B cell (primary cell): ENCODE measurements at regions not wholly inside any gene's neighbourhood (a gene's known extent, or its start where the extent isn't known, plus 50 kb on each side); places are given as distances from the start of the nearest gene placed in this dataset.

Experiments used
- ATAC-seq: fragments of 200-7000 bp; cut with Tn5 transposase; one replicate; pipeline ENCODE4 v1.10.0; 2021; ENCODE audit warnings: low read depth, mild to moderate bottlenecking, moderate number of reproducible peaks, moderate library complexity
- CTCF ChIA-PET: fragments of 350-600 bp; sonication (Branson Sonifier 250); formaldehyde crosslinking; loops from one replicate; lab custom pipeline; 2021; ENCODE audit warnings: antibody characterized with exemption, inconsistent platforms; lab: Charles Lee
- POLR2A ChIA-PET: fragments of 350-600 bp; sonication (Branson Sonifier 250); formaldehyde crosslinking; loops from one replicate; lab custom pipeline; 2021; ENCODE audit warnings: antibody characterized with exemption; lab: Charles Lee
- DNase-seq: peaks from one replicate; pipeline ENCODE4 v3.0.0; 2013
- H2AFZ ChIP-seq: 2 replicates; pipeline ENCODE4 v1.6.1; 2012; ENCODE audit warnings: mild to moderate bottlenecking, low read depth, low read length; ENCODE audit not compliant: insufficient read depth, poor library complexity, severe bottlenecking
- H3K27ac ChIP-seq, 2 donors: 1 replicate in 1 of 2; 2 replicates in 1 of 2; pipeline ENCODE4 v1.5.1; 2012 to 2013; ENCODE audit warnings: low read length in 2 of 2, mild to moderate bottlenecking in 2 of 2, moderate library complexity in 1 of 2
- H3K27me3 ChIP-seq, 4 experiments: fragments of 200-600 bp in 1 of 4; sonication (generic) in 1 of 4; replicated peaks in 1 of 4; 1 replicate in 2 of 4; 2 replicates in 2 of 4; pipeline versions ENCODE4 v1.6.1 to v1.7.0; 2013 to 2016; ENCODE audit warnings: low read length in 3 of 4, mild to moderate bottlenecking in 2 of 4, mixed read lengths in 1 of 4, moderate library complexity in 1 of 4; ENCODE audit not compliant: insufficient read depth in 4 of 4, control insufficient read depth in 3 of 4; ENCODE audit errors: control extremely low read depth in 1 of 4
- H3K36me3 ChIP-seq, 2 experiments: replicated peaks in 1 of 2; 1 replicate in 1 of 2; 2 replicates in 1 of 2; pipeline versions ENCODE4 v1.6.1 to v1.7.1; 2013; ENCODE audit warnings: low read length in 1 of 2; ENCODE audit not compliant: insufficient read depth in 2 of 2, control insufficient read depth in 1 of 2; ENCODE audit errors: control extremely low read depth in 1 of 2, extremely low read depth in 1 of 2
- H3K4me1 ChIP-seq, 2 donors: fragments of 200-600 bp in 1 of 2; sonication (generic) in 1 of 2; 1 replicate in 1 of 2; 2 replicates in 1 of 2; pipeline versions ENCODE4 v1.5.1 to v1.6.1; 2013 to 2017; ENCODE audit warnings: low read length in 2 of 2; ENCODE audit not compliant: control insufficient read depth in 2 of 2, insufficient read depth in 2 of 2
- H3K4me2 ChIP-seq: replicated peaks from 2 replicates; pipeline ENCODE3; 2012; ENCODE audit warnings: mild to moderate bottlenecking, low read depth, low read length; ENCODE audit not compliant: poor library complexity, severe bottlenecking
- H3K4me3 ChIP-seq, 5 experiments: fragments of 200-600 bp in 1 of 5; sonication (generic) in 1 of 5; 1 replicate in 3 of 5; 2 replicates in 2 of 5; pipeline versions ENCODE4 v1.5.1 to v1.7.0; 2011 to 2016; ENCODE audit warnings: low read length in 4 of 5, mild to moderate bottlenecking in 4 of 5, low read depth in 2 of 5, control low read depth in 1 of 5, moderate library complexity in 1 of 5; ENCODE audit not compliant: insufficient read depth in 1 of 5; ENCODE audit errors: control extremely low read depth in 1 of 5, extremely low read depth in 1 of 5
- H3K79me2 ChIP-seq: fragments of 200-600 bp; sonication (generic); one replicate; pipeline ENCODE4 v1.6.0; 2016; ENCODE audit warnings: low read length; ENCODE audit not compliant: control insufficient read depth, insufficient read depth
- H3K9ac ChIP-seq: fragments of 200-600 bp; sonication (generic); 2 replicates; pipeline ENCODE4 v1.6.1; 2017; ENCODE audit warnings: mild to moderate bottlenecking, low read length, moderate library complexity
- H3K9me3 ChIP-seq, 3 donors: one replicate each; pipeline versions ENCODE4 v1.6.1 to v1.7.1; 2013; ENCODE audit warnings: low read length in 2 of 3; ENCODE audit not compliant: control insufficient read depth in 2 of 3, insufficient read depth in 1 of 3; ENCODE audit errors: control extremely low read depth in 1 of 3
- H4K20me1 ChIP-seq: 2 replicates; pipeline ENCODE4 v1.6.0; 2012; ENCODE audit warnings: mild to moderate bottlenecking, low read length; ENCODE audit not compliant: insufficient read depth, control insufficient read depth, poor library complexity, severe bottlenecking
- H3K27ac Mint-ChIP-seq: one replicate; pipeline ENCODE4 v1.8.0; 2021; ENCODE audit warnings: mixed read lengths
- H3K27me3 Mint-ChIP-seq: one replicate; pipeline ENCODE4 v1.8.0; 2021; ENCODE audit warnings: mixed read lengths
- H3K4me1 Mint-ChIP-seq: one replicate; pipeline ENCODE4 v1.8.0; 2021; ENCODE audit warnings: mixed read lengths
- H3K4me3 Mint-ChIP-seq: one replicate; pipeline ENCODE4 v1.8.0; 2021; ENCODE audit warnings: mixed read lengths
- H3K9me3 Mint-ChIP-seq: one replicate; pipeline ENCODE4 v1.8.0; 2022; ENCODE audit warnings: mixed read lengths; ENCODE audit not compliant: insufficient read depth
- EZH2 ChIP-seq: IDR thresholded peaks from 2 replicates; pipeline ENCODE4 v1.6.1; 2012; ENCODE audit warnings: borderline replicate concordance, low read depth, mild to moderate bottlenecking, moderate library complexity, low read length; ENCODE audit not compliant: insufficient read depth, poor library complexity, severe bottlenecking
- WGBS: methylation state at CpG from one replicate; pipeline ENCODE4 v1.1.5; 2013; ENCODE audit warnings: missing lambda C conversion rate; ENCODE audit not compliant: insufficient coverage; 5-methylcytosine and 5-hydroxymethylcytosine counted together
- intact Hi-C: fragments of 100-400 bp; cut with micrococcal nuclease; formaldehyde crosslinking; loops from one replicate; pipeline ENCODE4 v1.10.0; 2022
- TF ChIP-seq, protein P1 (sequence below): fragments of 200-600 bp; IDR thresholded peaks from one replicate; pipeline ENCODE4 v1.8.0; 2022; ENCODE audit warnings: antibody characterized with exemption, mild to moderate bottlenecking

DNA sequence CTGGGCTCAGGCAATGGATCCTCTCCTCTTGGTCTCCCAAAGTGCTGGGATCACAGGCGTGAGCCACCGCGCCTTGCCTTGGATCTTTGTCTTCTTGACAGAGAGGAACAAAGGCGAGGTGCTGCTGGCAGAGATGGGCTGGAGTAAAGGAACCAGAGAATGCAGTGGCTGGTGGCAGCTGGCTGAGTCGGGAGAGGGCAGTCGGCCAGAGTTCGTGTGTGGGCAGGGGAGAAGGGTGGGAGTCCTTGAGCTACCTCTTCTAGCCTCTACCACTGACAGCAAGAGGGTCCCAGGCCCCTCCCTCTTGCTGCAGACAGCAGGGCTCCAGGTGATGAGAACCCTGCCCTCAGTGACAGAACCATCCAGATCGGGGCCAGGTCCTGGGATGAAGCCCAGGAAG is 86.2 kb upstream of the LINC01488 start:
- H3K9ac ChIP-seq: no peak overlapping the region
- CTCF ChIA-PET: no interaction called here
- no peak for TF ChIP-seq EZH2
- TF ChIP-seq, protein P1, sequence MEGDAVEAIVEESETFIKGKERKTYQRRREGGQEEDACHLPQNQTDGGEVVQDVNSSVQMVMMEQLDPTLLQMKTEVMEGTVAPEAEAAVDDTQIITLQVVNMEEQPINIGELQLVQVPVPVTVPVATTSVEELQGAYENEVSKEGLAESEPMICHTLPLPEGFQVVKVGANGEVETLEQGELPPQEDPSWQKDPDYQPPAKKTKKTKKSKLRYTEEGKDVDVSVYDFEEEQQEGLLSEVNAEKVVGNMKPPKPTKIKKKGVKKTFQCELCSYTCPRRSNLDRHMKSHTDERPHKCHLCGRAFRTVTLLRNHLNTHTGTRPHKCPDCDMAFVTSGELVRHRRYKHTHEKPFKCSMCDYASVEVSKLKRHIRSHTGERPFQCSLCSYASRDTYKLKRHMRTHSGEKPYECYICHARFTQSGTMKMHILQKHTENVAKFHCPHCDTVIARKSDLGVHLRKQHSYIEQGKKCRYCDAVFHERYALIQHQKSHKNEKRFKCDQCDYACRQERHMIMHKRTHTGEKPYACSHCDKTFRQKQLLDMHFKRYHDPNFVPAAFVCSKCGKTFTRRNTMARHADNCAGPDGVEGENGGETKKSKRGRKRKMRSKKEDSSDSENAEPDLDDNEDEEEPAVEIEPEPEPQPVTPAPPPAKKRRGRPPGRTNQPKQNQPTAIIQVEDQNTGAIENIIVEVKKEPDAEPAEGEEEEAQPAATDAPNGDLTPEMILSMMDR: no peak
- H3K36me3 ChIP-seq: no peaks in the 10 kb centered on the region
- H3K9me3 ChIP-seq: peaks cover 0 to 14% (median 0%) of the 10 kb centered on the region in 3 donors
- POLR2A ChIA-PET: no interaction called here
- H3K4me3 ChIP-seq: no peak overlapping the region
- Mint-ChIP-seq H3K9me3 (no peaks in the 10 kb centered on the region), H3K27me3 (peaks cover 10% of the 10 kb centered on the region), H3K4me3 (no peak overlapping the region), H3K27ac (no peak overlapping the region), H3K4me1 (no peaks in the 10 kb centered on the region)
- no peaks in the 10 kb centered on the region for H3K4me1 ChIP-seq
- H2AFZ ChIP-seq: no peak overlapping the region
- over 99% methylated on average over 5 of the region's 8 CpGs for WGBS
- DNase-seq (no peak), ATAC-seq (no peak)
- no peaks in the 10 kb centered on the region for H3K27me3 ChIP-seq
- no peak overlapping the region for H3K4me2 ChIP-seq
- no peaks in the 10 kb centered on the region for H4K20me1 ChIP-seq
- no peaks in the 10 kb centered on the region for H3K79me2 ChIP-seq
- H3K27ac ChIP-seq: no peak overlapping the region
- intact Hi-C loops: no loop called here

- DNase-seq (no peak), ATAC-seq (no peak)
- CTCF ChIA-PET: no interaction called here
- H3K4me3 ChIP-seq: no peak overlapping the region
- TF ChIP-seq, protein P1: no peak
- TF ChIP-seq EZH2: no peak
- no peak overlapping the region for H3K27ac Mint-ChIP-seq
- no peak overlapping the region for H3K9ac ChIP-seq
- H3K4me2 ChIP-seq: no peak overlapping the region
- H3K36me3 ChIP-seq: no peaks in the 10 kb centered on the region
- intact Hi-C loops: no loop called here
- POLR2A ChIA-PET: no interaction called here
- no peak overlapping the region for H3K4me3 Mint-ChIP-seq
- no peaks in the 10 kb centered on the region for H4K20me1 ChIP-seq
- no peaks in the 10 kb centered on the region for H3K79me2 ChIP-seq
- no peak overlapping the region for H3K27ac ChIP-seq
- H3K9me3 ChIP-seq: peaks cover 0 to 14% (median 0%) of the 10 kb centered on the region in 3 donors
- no peak overlapping the region for H2AFZ ChIP-seq
- peaks cover 4% of the 10 kb centered on the region for H3K4me1 Mint-ChIP-seq
- H3K9me3 Mint-ChIP-seq: no peaks in the 10 kb centered on the region
- 80% methylated on average over 14 of the region's 14 CpGs for WGBS
- peaks cover 1 to 2% of the 10 kb centered on the region in 2 donors for H3K4me1 ChIP-seq
- H3K27me3 Mint-ChIP-seq: peaks cover 7% of the 10 kb centered on the region
- no peaks in the 10 kb centered on the region for H3K27me3 ChIP-seq
Measured at GRCh38 chr11:69396051-69396947, 85.2 kb upstream of the LINC01488 start.
